CD4-positive, alpha-beta T cell (primary cell): ENCODE measurements at regions not wholly inside any gene's neighbourhood (a gene's known extent, or its start where the extent isn't known, plus 50 kb on each side); places are given as distances from the start of the nearest gene placed in this dataset.

Experiments
- ATAC-seq: fragments of 200-7000 bp; cut with Tn5 transposase; one replicate; pipeline ENCODE4 v1.10.0; 2022; ENCODE audit warnings: mild to moderate bottlenecking; ENCODE audit not compliant: poor library complexity
- CTCF ChIA-PET: fragments of 350-600 bp; sonication (Branson Sonifier 250); formaldehyde crosslinking; loops from one replicate; lab custom pipeline; 2021; ENCODE audit warnings: antibody characterized with exemption, inconsistent platforms; lab: Charles Lee
- POLR2A ChIA-PET: fragments of 350-600 bp; sonication (Branson Sonifier 250); formaldehyde crosslinking; loops from one replicate; lab custom pipeline; 2021; ENCODE audit warnings: antibody characterized with exemption, inconsistent platforms; lab: Charles Lee
- DNase-seq, 14 experiments: peaks; one replicate each; pipeline ENCODE4 v3.0.0-alpha.2; 2013 to 2020; ENCODE audit warnings: mixed read lengths in 2 of 14
- H3K27ac ChIP-seq, 2 donors: one replicate each; pipeline versions ENCODE4 v1.5.1 to v1.7.0; 2013; ENCODE audit warnings: low read length in 2 of 2, low read depth in 1 of 2, mild to moderate bottlenecking in 1 of 2
- H3K27me3 ChIP-seq, 2 experiments: 1 replicate in 1 of 2; 2 replicates in 1 of 2; pipeline versions ENCODE4 v1.6.1 to v1.7.0; 2013; ENCODE audit warnings: low read length in 2 of 2, control low read depth in 1 of 2, mild to moderate bottlenecking in 1 of 2, moderate library complexity in 1 of 2; ENCODE audit not compliant: insufficient read depth in 2 of 2, control insufficient read depth in 1 of 2
- H3K36me3 ChIP-seq: one replicate; pipeline ENCODE4 v1.6.1; 2013; ENCODE audit warnings: low read length, control low read depth; ENCODE audit not compliant: insufficient read depth
- H3K4me1 ChIP-seq: one replicate; pipeline ENCODE4 v1.6.1; 2013; ENCODE audit warnings: low read length, control low read depth; ENCODE audit not compliant: insufficient read depth
- H3K4me3 ChIP-seq: one replicate; pipeline ENCODE4 v1.5.1; 2013; ENCODE audit warnings: mild to moderate bottlenecking, low read length, moderate library complexity
- H3K9me3 ChIP-seq, 2 experiments: 1 replicate in 1 of 2; 2 replicates in 1 of 2; pipeline versions ENCODE4 v1.6.1 to v1.7.0; 2013; ENCODE audit warnings: low read length in 2 of 2, mild to moderate bottlenecking in 2 of 2, control low read depth in 1 of 2, moderate library complexity in 1 of 2; ENCODE audit not compliant: control insufficient read depth in 1 of 2, insufficient read depth in 1 of 2
- H3K27ac Mint-ChIP-seq: one replicate; pipeline ENCODE4 v1.8.0; 2020; ENCODE audit warnings: mixed read lengths
- H3K27me3 Mint-ChIP-seq: one replicate; pipeline ENCODE4 v1.8.0; 2021; ENCODE audit warnings: mixed read lengths
- H3K36me3 Mint-ChIP-seq: one replicate; pipeline ENCODE4 v1.8.0; 2021; ENCODE audit warnings: low read depth, mixed read lengths
- H3K4me1 Mint-ChIP-seq: one replicate; pipeline ENCODE4 v1.8.0; 2021; ENCODE audit warnings: low read depth, mixed read lengths
- H3K4me3 Mint-ChIP-seq: one replicate; pipeline ENCODE4 v1.8.0; 2020; ENCODE audit warnings: mild to moderate bottlenecking, mixed read lengths
- H3K9me3 Mint-ChIP-seq: one replicate; pipeline ENCODE4 v1.8.0; 2020; ENCODE audit warnings: mixed read lengths
- CTCF ChIP-seq: fragments of 200-600 bp; IDR thresholded peaks from one replicate; pipeline ENCODE4 v1.8.0; 2022; ENCODE audit warnings: antibody characterized with exemption, mild to moderate bottlenecking
- intact Hi-C, 2 experiments: fragments of 100-400 bp; cut with DNase I in 1 of 2; cut with micrococcal nuclease in 1 of 2; formaldehyde crosslinking; loops; one replicate each; pipeline versions ENCODE4 v1.15.1 to v1.9.0; 2023 to 2025; cut with DNase I, micrococcal nuclease

GRCh38 chr16:66113223-66113622 is 253.3 kb upstream of the CDH5 start:
- no peaks in the 10 kb centered on the region for H3K36me3 Mint-ChIP-seq
- peaks cover 12% of the 10 kb centered on the region for H3K27me3 Mint-ChIP-seq
- ATAC-seq (no peak), DNase-seq (no peak)
- ChIA-PET CTCF (no interaction called here), POLR2A (no interaction called here)
- H3K4me3 Mint-ChIP-seq: no peak overlapping the region
- Histone ChIP-seq H3K4me1 (no peaks in the 10 kb centered on the region), H3K36me3 (no peaks in the 10 kb centered on the region), H3K27me3 (no peaks in the 10 kb centered on the region), H3K9me3 (no peaks in the 10 kb centered on the region), H3K27ac (no peak overlapping the region), H3K4me3 (no peak overlapping the region)
- no peak for TF ChIP-seq CTCF
- H3K9me3 Mint-ChIP-seq: no peaks in the 10 kb centered on the region
- intact Hi-C loops: no loop called here
- no peaks in the 10 kb centered on the region for H3K4me1 Mint-ChIP-seq
- H3K27ac Mint-ChIP-seq: no peak overlapping the region

- ChIA-PET CTCF (no interaction called here), POLR2A (no interaction called here)
- Mint-ChIP-seq H3K4me1 (no peaks in the 10 kb centered on the region), H3K36me3 (no peaks in the 10 kb centered on the region), H3K9me3 (no peaks in the 10 kb centered on the region), H3K27ac (no peak overlapping the region), H3K27me3 (peaks cover 12% of the 10 kb centered on the region), H3K4me3 (no peak overlapping the region)
- no peak for TF ChIP-seq CTCF
- Histone ChIP-seq H3K27ac (no peak overlapping the region), H3K9me3 (no peaks in the 10 kb centered on the region), H3K36me3 (no peaks in the 10 kb centered on the region), H3K4me3 (no peak overlapping the region), H3K27me3 (no peaks in the 10 kb centered on the region), H3K4me1 (no peaks in the 10 kb centered on the region)
- DNase-seq (no peak), ATAC-seq (no peak)
- intact Hi-C loops: no loop called here
Observed at GRCh38 chr16:66109677-66110076, 256.8 kb upstream of the CDH5 start.

GRCh38 chr16:66107661-66108060 is 258.8 kb upstream of the CDH5 start:
- Mint-ChIP-seq H3K9me3 (no peaks in the 10 kb centered on the region), H3K4me1 (no peaks in the 10 kb centered on the region), H3K27me3 (peaks cover 14% of the 10 kb centered on the region), H3K4me3 (no peak overlapping the region), H3K27ac (no peak overlapping the region), H3K36me3 (no peaks in the 10 kb centered on the region)
- no peak for TF ChIP-seq CTCF
- intact Hi-C loops: no loop called here
- ChIA-PET CTCF (no interaction called here), POLR2A (no interaction called here)
- Histone ChIP-seq H3K4me1 (no peaks in the 10 kb centered on the region), H3K4me3 (no peak overlapping the region), H3K9me3 (no peaks in the 10 kb centered on the region), H3K27me3 (no peaks in the 10 kb centered on the region), H3K36me3 (no peaks in the 10 kb centered on the region), H3K27ac (no peak overlapping the region)
- DNase-seq (no peak), ATAC-seq (no peak)
